Coronary artery (tissue), 2 donors: ENCODE measurements at regions not wholly inside any gene's neighbourhood (a gene's known extent, or its start where the extent isn't known, plus 50 kb on each side); places are given as distances from the start of the nearest gene placed in this dataset.

Experiments
- DNase-seq: peaks from one replicate; pipeline ENCODE4 v3.0.0-alpha.2; 2017; ENCODE audit warnings: low spot score
- H3K27ac ChIP-seq, 2 donors: fragments of 200-600 bp; sonication (generic); one replicate each; pipeline ENCODE4 v1.5.1; 2016 to 2019
- H3K4me3 ChIP-seq: fragments of 200-600 bp; sonication (generic); 2 replicates; pipeline ENCODE4 v1.5.1; 2016; ENCODE audit warnings: mild to moderate bottlenecking, moderate library complexity
- CTCF ChIP-seq: fragments of 200-600 bp; sonication (generic); IDR thresholded peaks from one replicate; pipeline ENCODE4 v1.5.1; 2019; ENCODE audit warnings: antibody characterized with exemption

GRCh38 chr20:17860301-17861197 is 108.0 kb downstream of the SNX5 start:
- DNase-seq, result no peak
- no peak for TF ChIP-seq CTCF
- no peak overlapping the region for H3K4me3 ChIP-seq
- H3K27ac ChIP-seq, result no peak overlapping the region

GRCh38 chr20:17859616-17860232 is 108.9 kb downstream of the SNX5 start:
- Histone ChIP-seq H3K27ac (no peak overlapping the region), H3K4me3 (no peak overlapping the region)
- no peak for TF ChIP-seq CTCF
- no peak for DNase-seq

GRCh38 chr20:17859002-17859615 is 109.5 kb downstream of the SNX5 start:
- H3K27ac ChIP-seq, result no peak overlapping the region
- H3K4me3 ChIP-seq, result no peak overlapping the region
- DNase-seq, result no peak
- no peak for TF ChIP-seq CTCF

GRCh38 chr20:17858450-17859001 is 110.1 kb downstream of the SNX5 start:
- Histone ChIP-seq H3K4me3 (no peak overlapping the region), H3K27ac (no peak overlapping the region)
- DNase-seq, result no peak
- no peak for TF ChIP-seq CTCF

GRCh38 chr20:17857639-17858449 is 110.8 kb downstream of the SNX5 start:
- no peak overlapping the region for H3K4me3 ChIP-seq
- no peak for TF ChIP-seq CTCF
- no peak overlapping the region for H3K27ac ChIP-seq
- no peak for DNase-seq

- Histone ChIP-seq H3K27ac (no peak overlapping the region), H3K4me3 (no peak overlapping the region)
- no peak for DNase-seq
Observed at GRCh38 chr20:17856837-17857605, 111.6 kb downstream of the SNX5 start.

More at GRCh38 chr20:17856837-17857605, 111.6 kb downstream of the SNX5 start:
- TF ChIP-seq CTCF, result no peak
